ENCODE measurements at regions not wholly inside any gene's neighbourhood (a gene's known extent, or its start where the extent isn't known, plus 50 kb on each side); places are given as distances from the start of the nearest gene placed in this dataset.

- H3K4me3 ChIP-seq (replicated peaks in 1 of 3; ENCODE audit: insufficient read depth in 1 of 3, low read depth in 1 of 3, low read length in 3 of 3): no peak overlapping the region
- DNase-seq (ENCODE audit: low read depth, low spot score): no peak
- no peaks in the 10 kb centered on the region for H3K9me3 ChIP-seq (replicated peaks; ENCODE audit: control insufficient read depth, insufficient read depth, low read length)
- CTCF ChIA-PET: interaction anchor here (1.5 to 1.9 kb wide), 2 partner anchors 10 to 21 kb away, joined by 4 to 5 read pairs; no protein-coding TSS in a partner anchor
- BruUV-seq (replicated peaks): no TSS peak
- dilution Hi-C loops (cut with MboI; ENCODE audit: extremely low pct_ligation_motif_present, low sequenced_read_pairs) (no loop called here), intact Hi-C loops (cut with micrococcal nuclease) (no loop called here)
- no peaks in the 10 kb centered on the region for H3K79me2 ChIP-seq (ENCODE audit: control insufficient read depth, insufficient read depth, low read length)
- H3K9ac ChIP-seq (replicated peaks; ENCODE audit: extremely low read depth, insufficient read depth, low read length): no peak overlapping the region
- H3K36me3 ChIP-seq (ENCODE audit: control insufficient read depth in 2 of 2, extremely low read depth in 1 of 2, insufficient read depth in 2 of 2, low read length in 2 of 2): no peaks in the 10 kb centered on the region
- no peaks in the 10 kb centered on the region for H4K20me1 ChIP-seq (replicated peaks; ENCODE audit: control insufficient read depth, extremely low read depth, insufficient read depth, low read length)
- TF ChIP-seq MAX (IDR thresholded peaks at IDR 0.05; ENCODE audit: insufficient read depth, insufficient read length) (no peak), CTCF (IDR thresholded peaks at IDR 0.05; ENCODE audit: extremely low read depth in 1 of 2, insufficient read depth in 1 of 2, low read depth in 1 of 2, low read length in 2 of 2) (no peak)
- no peak for FAIRE-seq
- H3K27ac ChIP-seq (ENCODE audit: insufficient read depth, low read depth, low read length): no peak overlapping the region
- H3K27me3 ChIP-seq (ENCODE audit: control insufficient read depth in 2 of 2, insufficient read depth in 2 of 2, low read length in 2 of 2): peaks cover 0 to 6% of the 10 kb centered on the region in 2 experiments
- no peaks in the 10 kb centered on the region for H3K4me1 ChIP-seq (ENCODE audit: control insufficient read depth, extremely low read depth, insufficient read depth, low read length)
- H2AFZ ChIP-seq (ENCODE audit: low read depth, low read length): no peak overlapping the region
- H3K4me2 ChIP-seq (ENCODE audit: insufficient read depth, low read length): no peak overlapping the region
- POLR2A ChIA-PET: no interaction called here
- no peaks in the 10 kb centered on the region for H3K9me1 ChIP-seq (replicated peaks; ENCODE audit: control insufficient read depth, extremely low read depth, insufficient read depth, low read length)
These were observed 349.4 kb downstream of the GATA3 start for GRCh38 chr10:8403711-8404371.

GRCh38 chr10:8404721-8405120 is 350.2 kb downstream of the GATA3 start:
- BruUV-seq (replicated peaks): no TSS peak
- dilution Hi-C loops (cut with MboI; ENCODE audit: extremely low pct_ligation_motif_present, low sequenced_read_pairs): no loop called here

More at GRCh38 chr10:8404721-8405120, 350.2 kb downstream of the GATA3 start:
- no peak for DNase-seq (ENCODE audit: low read depth, low spot score)
- TF ChIP-seq MAX (IDR thresholded peaks at IDR 0.05; ENCODE audit: insufficient read depth, insufficient read length): no peak
- TF ChIP-seq POLR2A (IDR thresholded peaks at IDR 0.05; ENCODE audit: low read depth, low read length): no peak
- TF ChIP-seq GATA2 (IDR thresholded peaks at IDR 0.05; ENCODE audit: insufficient read depth, insufficient read length, low read depth, low read length): no peak
- TF ChIP-seq MYC (IDR thresholded peaks at IDR 0.05; ENCODE audit: low read depth, low read length): no peak
- no peak for TF ChIP-seq CTCF (IDR thresholded peaks at IDR 0.05; ENCODE audit: extremely low read depth in 1 of 2, insufficient read depth in 1 of 2, low read depth in 1 of 2, low read length in 2 of 2)
- no peak for TF ChIP-seq FOS (IDR thresholded peaks at IDR 0.05; ENCODE audit: borderline replicate concordance, insufficient read depth, low read length)
- TF ChIP-seq EZH2 (IDR thresholded peaks at IDR 0.05; ENCODE audit: borderline replicate concordance, low read depth, low read length, severe bottlenecking): no peak
- TF ChIP-seq POLR2AphosphoS5 (IDR thresholded peaks at IDR 0.05; ENCODE audit: insufficient read depth, low read depth, low read length): no peak
- no peak overlapping the region for H2AFZ ChIP-seq (ENCODE audit: low read depth, low read length)
- H3K4me2 ChIP-seq (ENCODE audit: insufficient read depth, low read length): no peak overlapping the region
- H4K20me1 ChIP-seq (replicated peaks; ENCODE audit: control insufficient read depth, extremely low read depth, insufficient read depth, low read length): no peaks in the 10 kb centered on the region
- no peak overlapping the region for H3K4me3 ChIP-seq (replicated peaks in 1 of 3; ENCODE audit: insufficient read depth in 1 of 3, low read depth in 1 of 3, low read length in 3 of 3)
- no peak overlapping the region for H3K27ac ChIP-seq (ENCODE audit: insufficient read depth, low read depth, low read length)
- CTCF ChIA-PET: no interaction called here
- H3K9me3 ChIP-seq (replicated peaks; ENCODE audit: control insufficient read depth, insufficient read depth, low read length): no peaks in the 10 kb centered on the region
- H3K4me1 ChIP-seq (ENCODE audit: control insufficient read depth, extremely low read depth, insufficient read depth, low read length): no peaks in the 10 kb centered on the region
- no peak overlapping the region for H3K9ac ChIP-seq (replicated peaks; ENCODE audit: extremely low read depth, insufficient read depth, low read length)
- intact Hi-C loops (cut with micrococcal nuclease): no loop called here
- FAIRE-seq: no peak
- no peaks in the 10 kb centered on the region for H3K36me3 ChIP-seq (ENCODE audit: control insufficient read depth in 2 of 2, extremely low read depth in 1 of 2, insufficient read depth in 2 of 2, low read length in 2 of 2)
- no peaks in the 10 kb centered on the region for H3K9me1 ChIP-seq (replicated peaks; ENCODE audit: control insufficient read depth, extremely low read depth, insufficient read depth, low read length)
- peaks cover 0 to 6% of the 10 kb centered on the region in 2 experiments for H3K27me3 ChIP-seq (ENCODE audit: control insufficient read depth in 2 of 2, insufficient read depth in 2 of 2, low read length in 2 of 2)
- no peaks in the 10 kb centered on the region for H3K79me2 ChIP-seq (ENCODE audit: control insufficient read depth, insufficient read depth, low read length)
- POLR2A ChIA-PET: no interaction called here

Measured in endothelial cell of umbilical vein (primary cell).